Ovary (tissue), 3 donors: ENCODE measurements at regions not wholly inside any gene's neighbourhood (a gene's known extent, or its start where the extent isn't known, plus 50 kb on each side); places are given as distances from the start of the nearest gene placed in this dataset.

Experiments
- CTCF ChIP-seq, 3 donors: fragments of 450-650 bp in 2 of 3; fragments of 200-600 bp in 1 of 3; IDR thresholded peaks; one replicate each; pipeline versions ENCODE4 v1.5.1 to v1.8.0; 2016 to 2022; ENCODE audit warnings: antibody characterized with exemption in 3 of 3, mild to moderate bottlenecking in 1 of 3
- POLR2A ChIP-seq: fragments of 450-650 bp; IDR thresholded peaks from one replicate; pipeline ENCODE4 v1.6.1; 2017; ENCODE audit warnings: antibody characterized with exemption, mild to moderate bottlenecking, moderate library complexity
- donor health status: DM: no; HTN: no; CAD: no.

- TF ChIP-seq POLR2A (no peak), CTCF (IDR thresholded peaks at IDR 0.05) (no peak)
Observed at GRCh38 chr1:99540744-99541143, 105.2 kb upstream of the PALMD start.
